ENCODE measurements at regions not wholly inside any gene's neighbourhood (a gene's known extent, or its start where the extent isn't known, plus 50 kb on each side); places are given as distances from the start of the nearest gene placed in this dataset.

DNA sequence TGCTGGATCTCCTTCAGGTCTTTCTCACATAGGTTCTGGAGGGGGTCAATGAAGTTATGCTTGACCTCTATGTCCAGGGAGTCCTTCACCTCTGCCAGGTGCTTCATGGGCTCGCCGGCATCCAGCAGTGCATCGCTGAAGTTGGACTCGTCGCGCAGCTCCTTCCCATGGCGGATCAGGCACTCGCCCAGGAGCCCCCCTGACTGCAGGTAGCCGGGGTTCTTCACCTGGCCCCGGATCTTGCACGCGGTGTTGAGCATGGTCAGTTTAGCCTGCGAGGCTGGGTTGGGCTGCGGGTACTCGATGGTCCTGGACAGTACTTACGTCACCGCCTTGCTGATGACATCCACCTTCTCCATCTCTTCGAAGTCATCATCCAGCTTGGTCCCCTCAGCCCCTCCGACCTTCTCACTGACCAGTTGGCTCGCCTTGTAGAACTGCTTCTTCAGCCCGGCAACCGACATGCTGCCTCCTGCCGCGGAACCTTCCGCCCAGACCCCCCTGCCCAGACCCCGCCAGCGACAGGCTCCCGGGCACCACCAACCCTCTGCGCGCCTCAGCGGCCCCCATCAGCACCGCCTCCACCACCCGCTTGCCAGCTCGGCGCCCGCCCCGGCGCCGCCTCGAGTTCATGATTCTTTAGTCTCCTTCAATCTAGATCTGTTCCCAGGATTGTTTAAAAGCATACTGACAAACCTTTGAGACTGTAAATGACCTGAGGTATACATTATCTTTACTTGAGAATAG is 99.8 kb downstream of the KPNA2 start:
- H3K4me2 ChIP-seq (ENCODE audit: insufficient read depth, low read length) = no peak overlapping the region
- H3K27me3 ChIP-seq (ENCODE audit: insufficient read depth, low read length, poor library complexity) = no peaks in the 10 kb centered on the region
- H3K27ac ChIP-seq (ENCODE audit: low read length) = no peak overlapping the region
- 0 out of 2 replicates have a peak, but pooled peaks cover 3% of the 10 kb centered on the region for H4K20me1 ChIP-seq (ENCODE audit: insufficient read depth, low read length)
- no peaks in the 10 kb centered on the region for H3K4me1 ChIP-seq (ENCODE audit: insufficient read depth, low read length)
- H3K4me3 ChIP-seq (ENCODE audit: low read depth in 1 of 2, low read length in 2 of 2) = no peak overlapping the region
- H3K79me2 ChIP-seq (ENCODE audit: insufficient read depth, low read length) = no peaks in the 10 kb centered on the region
- no peak overlapping the region for H2AFZ ChIP-seq (ENCODE audit: low read depth, low read length)
- DNase-seq = no peak
- peaks cover 37% of the 10 kb centered on the region for H3K36me3 ChIP-seq (ENCODE audit: insufficient read depth, low read length)
- no peaks in the 10 kb centered on the region for H3K9me3 ChIP-seq (ENCODE audit: insufficient read depth, low read length, severe bottlenecking)
- ATAC-seq (ENCODE audit: insufficient read depth, low read depth) = no peak
- H3K9ac ChIP-seq (ENCODE audit: low read depth, low read length) = no peak overlapping the region
- no peak for TF ChIP-seq EZH2 (IDR thresholded peaks at IDR 0.05; ENCODE audit: borderline replicate concordance, low read depth, low read length, severe bottlenecking)
- TF ChIP-seq, protein P1, sequence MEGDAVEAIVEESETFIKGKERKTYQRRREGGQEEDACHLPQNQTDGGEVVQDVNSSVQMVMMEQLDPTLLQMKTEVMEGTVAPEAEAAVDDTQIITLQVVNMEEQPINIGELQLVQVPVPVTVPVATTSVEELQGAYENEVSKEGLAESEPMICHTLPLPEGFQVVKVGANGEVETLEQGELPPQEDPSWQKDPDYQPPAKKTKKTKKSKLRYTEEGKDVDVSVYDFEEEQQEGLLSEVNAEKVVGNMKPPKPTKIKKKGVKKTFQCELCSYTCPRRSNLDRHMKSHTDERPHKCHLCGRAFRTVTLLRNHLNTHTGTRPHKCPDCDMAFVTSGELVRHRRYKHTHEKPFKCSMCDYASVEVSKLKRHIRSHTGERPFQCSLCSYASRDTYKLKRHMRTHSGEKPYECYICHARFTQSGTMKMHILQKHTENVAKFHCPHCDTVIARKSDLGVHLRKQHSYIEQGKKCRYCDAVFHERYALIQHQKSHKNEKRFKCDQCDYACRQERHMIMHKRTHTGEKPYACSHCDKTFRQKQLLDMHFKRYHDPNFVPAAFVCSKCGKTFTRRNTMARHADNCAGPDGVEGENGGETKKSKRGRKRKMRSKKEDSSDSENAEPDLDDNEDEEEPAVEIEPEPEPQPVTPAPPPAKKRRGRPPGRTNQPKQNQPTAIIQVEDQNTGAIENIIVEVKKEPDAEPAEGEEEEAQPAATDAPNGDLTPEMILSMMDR (IDR thresholded peaks at IDR 0.05; ENCODE audit: borderline replicate concordance, extremely low read depth, low read length, poor library complexity, severe bottlenecking) = no peak

DNA sequence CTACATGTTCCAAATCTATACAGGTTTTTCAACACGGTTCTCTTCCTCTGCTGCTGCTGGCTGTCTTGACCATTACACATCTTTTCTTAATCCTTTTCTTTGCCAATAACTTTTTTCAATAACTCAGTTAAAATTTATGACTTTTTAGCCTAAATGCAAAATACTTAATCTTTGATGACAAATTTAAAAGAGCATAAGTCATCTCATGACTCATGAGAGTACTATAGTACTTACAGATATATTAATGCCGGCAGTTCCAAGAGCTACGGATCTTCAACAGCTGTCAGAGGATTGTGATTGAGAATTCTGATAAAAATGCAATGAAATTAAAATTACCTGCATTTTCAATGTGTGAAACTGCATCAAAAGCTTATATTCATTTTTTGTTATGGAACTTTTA is 105.5 kb downstream of the KPNA2 start:
- Histone ChIP-seq H3K27me3 (ENCODE audit: insufficient read depth, low read length, poor library complexity) (no peaks in the 10 kb centered on the region), H3K9ac (ENCODE audit: low read depth, low read length) (no peak overlapping the region), H3K36me3 (ENCODE audit: insufficient read depth, low read length) (peaks cover 1% of the 10 kb centered on the region; the same call in 1 of the 2 replicates), H3K79me2 (ENCODE audit: insufficient read depth, low read length) (no peaks in the 10 kb centered on the region), H3K4me3 (ENCODE audit: low read depth in 1 of 2, low read length in 2 of 2) (no peak overlapping the region), H3K9me3 (ENCODE audit: insufficient read depth, low read length, severe bottlenecking) (no peaks in the 10 kb centered on the region), H4K20me1 (ENCODE audit: insufficient read depth, low read length) (no peaks in the 10 kb centered on the region), H3K4me1 (ENCODE audit: insufficient read depth, low read length) (no peaks in the 10 kb centered on the region), H3K4me2 (ENCODE audit: insufficient read depth, low read length) (no peak overlapping the region), H3K27ac (ENCODE audit: low read length) (no peak overlapping the region), H2AFZ (ENCODE audit: low read depth, low read length) (no peak overlapping the region)
- ATAC-seq (ENCODE audit: insufficient read depth, low read depth) = no peak
- no peak for DNase-seq
- no peak for TF ChIP-seq EZH2 (IDR thresholded peaks at IDR 0.05; ENCODE audit: borderline replicate concordance, low read depth, low read length, severe bottlenecking)
- TF ChIP-seq, protein P1 (IDR thresholded peaks at IDR 0.05; ENCODE audit: borderline replicate concordance, extremely low read depth, low read length, poor library complexity, severe bottlenecking) = no peak

- Histone ChIP-seq H3K27me3 (ENCODE audit: insufficient read depth, low read length, poor library complexity) (no peaks in the 10 kb centered on the region), H2AFZ (ENCODE audit: low read depth, low read length) (no peak overlapping the region), H3K9ac (ENCODE audit: low read depth, low read length) (no peak overlapping the region), H3K9me3 (ENCODE audit: insufficient read depth, low read length, severe bottlenecking) (no peaks in the 10 kb centered on the region), H3K36me3 (ENCODE audit: insufficient read depth, low read length) (no peaks in the 10 kb centered on the region), H3K27ac (ENCODE audit: low read length) (no peak overlapping the region), H3K4me1 (ENCODE audit: insufficient read depth, low read length) (no peaks in the 10 kb centered on the region), H4K20me1 (ENCODE audit: insufficient read depth, low read length) (no peaks in the 10 kb centered on the region), H3K4me2 (ENCODE audit: insufficient read depth, low read length) (no peak overlapping the region), H3K4me3 (ENCODE audit: low read depth in 1 of 2, low read length in 2 of 2) (no peak overlapping the region), H3K79me2 (ENCODE audit: insufficient read depth, low read length) (no peaks in the 10 kb centered on the region)
- no peak for ATAC-seq (ENCODE audit: insufficient read depth, low read depth)
- DNase-seq = no peak
- TF ChIP-seq, protein P1 (IDR thresholded peaks at IDR 0.05; ENCODE audit: borderline replicate concordance, extremely low read depth, low read length, poor library complexity, severe bottlenecking) = no peak
- no peak for TF ChIP-seq EZH2 (IDR thresholded peaks at IDR 0.05; ENCODE audit: borderline replicate concordance, low read depth, low read length, severe bottlenecking)
Observed at GRCh38 chr17:68142595-68142994, 105.2 kb upstream of the AMZ2 start.

All from DND-41 (cell line).